Suprapubic skin (tissue), 4 donors: ENCODE measurements at regions not wholly inside any gene's neighbourhood (a gene's known extent, or its start where the extent isn't known, plus 50 kb on each side); places are given as distances from the start of the nearest gene placed in this dataset.

ENCODE experiments used
- EP300 ChIP-seq: sonication (generic); formaldehyde crosslinking; IDR thresholded peaks from one replicate; pipeline ENCODE4 v1.6.1; 2017; ENCODE audit warnings: antibody characterized with exemption
- POLR2A ChIP-seq, 2 donors: fragments of 450-650 bp; IDR thresholded peaks; one replicate each; pipeline ENCODE4 v1.6.1; 2017; ENCODE audit warnings: antibody characterized with exemption in 2 of 2, mild to moderate bottlenecking in 2 of 2, moderate library complexity in 2 of 2
- POLR2AphosphoS5 ChIP-seq, 3 donors: sonication (generic); formaldehyde crosslinking; IDR thresholded peaks; one replicate each; pipeline ENCODE4 v1.6.1; 2017; ENCODE audit warnings: antibody characterized with exemption in 3 of 3
- TF ChIP-seq, protein P1 (sequence below), 2 donors: fragments of 200-600 bp in 1 of 2; fragments of 450-650 bp in 1 of 2; sonication (generic) in 1 of 2; IDR thresholded peaks; one replicate each; pipeline ENCODE4 v1.5.1; 2016 to 2019; ENCODE audit warnings: antibody characterized with exemption in 2 of 2, mild to moderate bottlenecking in 1 of 2, moderate library complexity in 1 of 2

- TF ChIP-seq, protein P1, sequence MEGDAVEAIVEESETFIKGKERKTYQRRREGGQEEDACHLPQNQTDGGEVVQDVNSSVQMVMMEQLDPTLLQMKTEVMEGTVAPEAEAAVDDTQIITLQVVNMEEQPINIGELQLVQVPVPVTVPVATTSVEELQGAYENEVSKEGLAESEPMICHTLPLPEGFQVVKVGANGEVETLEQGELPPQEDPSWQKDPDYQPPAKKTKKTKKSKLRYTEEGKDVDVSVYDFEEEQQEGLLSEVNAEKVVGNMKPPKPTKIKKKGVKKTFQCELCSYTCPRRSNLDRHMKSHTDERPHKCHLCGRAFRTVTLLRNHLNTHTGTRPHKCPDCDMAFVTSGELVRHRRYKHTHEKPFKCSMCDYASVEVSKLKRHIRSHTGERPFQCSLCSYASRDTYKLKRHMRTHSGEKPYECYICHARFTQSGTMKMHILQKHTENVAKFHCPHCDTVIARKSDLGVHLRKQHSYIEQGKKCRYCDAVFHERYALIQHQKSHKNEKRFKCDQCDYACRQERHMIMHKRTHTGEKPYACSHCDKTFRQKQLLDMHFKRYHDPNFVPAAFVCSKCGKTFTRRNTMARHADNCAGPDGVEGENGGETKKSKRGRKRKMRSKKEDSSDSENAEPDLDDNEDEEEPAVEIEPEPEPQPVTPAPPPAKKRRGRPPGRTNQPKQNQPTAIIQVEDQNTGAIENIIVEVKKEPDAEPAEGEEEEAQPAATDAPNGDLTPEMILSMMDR (IDR thresholded peaks at IDR 0.05) = no peak
- TF ChIP-seq POLR2A (IDR thresholded peaks at IDR 0.05) (no peak), POLR2AphosphoS5 (IDR thresholded peaks at IDR 0.05) (no peak), EP300 (no peak)
These were observed 520.2 kb upstream of the ZWINT start for GRCh38 chr10:56881218-56881617.
